Nucleus accumbens (tissue), 56 donors: ENCODE measurements at regions not wholly inside any gene's neighbourhood (a gene's known extent, or its start where the extent isn't known, plus 50 kb on each side); places are given as distances from the start of the nearest gene placed in this dataset.

ENCODE experiments used
- DNase-seq, 56 donors: peaks; one replicate each; lab custom pipeline; 2025; lab: John Stamatoyannopoulos, UW

- peak in 9 of 56 donors; percentile 3 to 27 (median 9) for DNase-seq
These were observed 314.5 kb upstream of the CHAC2 start for GRCh38 chr2:53452957-53453748.

GRCh38 chr2:53452400-53452799 lies 315.2 kb upstream of the CHAC2 start:
- no peak for DNase-seq

GRCh38 chr2:53450923-53451322 lies 316.7 kb upstream of the CHAC2 start:
- no peak for DNase-seq

GRCh38 chr2:53448591-53448990 lies 319.0 kb upstream of the CHAC2 start:
- DNase-seq = no peak

- no peak for DNase-seq
These were observed 319.5 kb upstream of the CHAC2 start for GRCh38 chr2:53448086-53448485.

- peak in 18 of 56 donors; percentile 8 to 77 (median 23) for DNase-seq
These were observed 322.1 kb upstream of the CHAC2 start for GRCh38 chr2:53445383-53446070.

- no peak for DNase-seq
These were observed 324.8 kb upstream of the CHAC2 start for GRCh38 chr2:53442783-53443182.

- DNase-seq = no peak
These were observed 325.5 kb upstream of the CHAC2 start for GRCh38 chr2:53442093-53442492.

- DNase-seq = no peak
These were observed 328.9 kb upstream of the CHAC2 start for GRCh38 chr2:53438692-53439091.

GRCh38 chr2:53438100-53438499 lies 329.5 kb upstream of the CHAC2 start:
- no peak for DNase-seq

- no peak for DNase-seq
These were observed 330.2 kb upstream of the CHAC2 start for GRCh38 chr2:53437371-53437770.

GRCh38 chr2:53436882-53437281 lies 330.7 kb upstream of the CHAC2 start:
- DNase-seq = no peak

GRCh38 chr2:53435610-53436009 lies 332.0 kb upstream of the CHAC2 start:
- no peak for DNase-seq

- no peak for DNase-seq
These were observed 333.1 kb upstream of the CHAC2 start for GRCh38 chr2:53434466-53434865.

GRCh38 chr2:53432936-53433335 lies 334.7 kb upstream of the CHAC2 start:
- DNase-seq = no peak

GRCh38 chr2:53429901-53430300 lies 337.7 kb upstream of the CHAC2 start:
- no peak for DNase-seq

- DNase-seq = no peak
These were observed 342.7 kb upstream of the CHAC2 start for GRCh38 chr2:53424902-53425301.

GRCh38 chr2:53423465-53423864 lies 344.1 kb upstream of the CHAC2 start:
- no peak for DNase-seq

GRCh38 chr2:53422979-53423378 lies 344.6 kb upstream of the CHAC2 start:
- DNase-seq = peak in 16 of 56 donors; percentile 4 to 29 (median 15)

GRCh38 chr2:53417385-53417784 lies 350.2 kb upstream of the CHAC2 start:
- no peak for DNase-seq

GRCh38 chr2:53407363-53408080 lies 360.1 kb upstream of the CHAC2 start:
- DNase-seq = no peak
